ENCODE measurements at regions not wholly inside any gene's neighbourhood (a gene's known extent, or its start where the extent isn't known, plus 50 kb on each side); places are given as distances from the start of the nearest gene placed in this dataset.
"Not testable (repeated sequence)": the region's sequence is repeated elsewhere in the genome, so short reads cannot be mapped to it uniquely, and the experiment has no call there.

DNA sequence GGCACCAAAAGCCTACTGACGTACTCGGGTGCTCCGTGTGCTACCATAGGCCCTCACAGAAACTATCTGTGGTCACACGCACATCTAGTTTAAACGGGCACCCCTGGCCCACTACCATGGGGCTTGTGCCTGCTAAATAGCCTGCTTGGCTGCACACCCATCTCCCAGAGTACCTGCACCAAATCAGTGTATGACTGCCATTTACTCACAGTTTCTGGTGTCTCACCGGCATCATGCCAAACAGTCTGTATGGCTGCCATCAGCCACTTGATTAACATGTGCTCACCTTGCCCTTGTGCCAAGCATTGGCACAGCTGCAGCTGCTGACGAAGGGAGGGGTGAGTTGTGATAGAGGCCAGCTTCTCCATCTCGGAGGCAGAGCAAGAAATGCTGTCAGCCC lies 232.7 kb downstream of the IGSF11 start:
- peaks cover 10% of the 10 kb centered on the region for H3K9me3 Mint-ChIP-seq

DNA sequence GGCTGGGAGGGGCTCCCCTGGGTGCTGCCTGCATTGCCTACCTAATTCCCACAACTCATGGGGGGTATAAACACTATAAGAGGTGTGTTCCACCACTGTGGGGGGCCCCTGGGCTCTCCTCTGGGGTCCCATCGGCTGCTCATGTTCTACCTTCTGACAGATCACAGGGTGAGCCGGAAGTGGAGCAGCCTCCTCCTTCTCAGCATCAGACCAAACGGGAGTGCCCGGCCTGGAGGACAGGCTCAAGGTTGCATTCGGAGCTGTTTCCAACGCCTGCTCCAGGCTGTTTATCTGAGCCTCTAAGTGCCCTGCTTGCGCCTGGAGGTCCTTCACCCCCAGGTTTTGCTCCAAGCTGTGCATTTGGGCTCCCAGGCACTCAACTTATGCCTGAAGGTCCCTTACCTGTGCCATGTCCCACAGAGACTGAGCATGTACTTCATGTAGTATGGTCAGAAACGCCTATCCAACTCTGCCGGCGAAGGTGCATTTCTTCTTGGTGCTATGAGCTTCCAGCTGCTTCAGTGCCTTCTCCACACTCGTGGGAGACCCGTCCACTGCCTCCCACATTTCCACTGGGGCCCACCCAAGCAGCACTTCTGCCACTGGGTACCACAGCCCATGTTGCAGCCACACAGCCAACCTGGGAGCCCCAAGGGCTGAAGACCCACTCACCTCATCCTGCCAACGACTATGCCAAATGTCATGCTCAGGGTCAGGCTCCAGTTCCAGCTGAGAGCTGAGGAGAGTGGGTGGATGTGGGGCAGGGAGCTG lies 232.1 kb downstream of the IGSF11 start:
- H3K4me1 Mint-ChIP-seq (ENCODE audit: low read depth): no peaks in the 10 kb centered on the region
- TF ChIP-seq, protein P1, sequence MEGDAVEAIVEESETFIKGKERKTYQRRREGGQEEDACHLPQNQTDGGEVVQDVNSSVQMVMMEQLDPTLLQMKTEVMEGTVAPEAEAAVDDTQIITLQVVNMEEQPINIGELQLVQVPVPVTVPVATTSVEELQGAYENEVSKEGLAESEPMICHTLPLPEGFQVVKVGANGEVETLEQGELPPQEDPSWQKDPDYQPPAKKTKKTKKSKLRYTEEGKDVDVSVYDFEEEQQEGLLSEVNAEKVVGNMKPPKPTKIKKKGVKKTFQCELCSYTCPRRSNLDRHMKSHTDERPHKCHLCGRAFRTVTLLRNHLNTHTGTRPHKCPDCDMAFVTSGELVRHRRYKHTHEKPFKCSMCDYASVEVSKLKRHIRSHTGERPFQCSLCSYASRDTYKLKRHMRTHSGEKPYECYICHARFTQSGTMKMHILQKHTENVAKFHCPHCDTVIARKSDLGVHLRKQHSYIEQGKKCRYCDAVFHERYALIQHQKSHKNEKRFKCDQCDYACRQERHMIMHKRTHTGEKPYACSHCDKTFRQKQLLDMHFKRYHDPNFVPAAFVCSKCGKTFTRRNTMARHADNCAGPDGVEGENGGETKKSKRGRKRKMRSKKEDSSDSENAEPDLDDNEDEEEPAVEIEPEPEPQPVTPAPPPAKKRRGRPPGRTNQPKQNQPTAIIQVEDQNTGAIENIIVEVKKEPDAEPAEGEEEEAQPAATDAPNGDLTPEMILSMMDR (IDR thresholded peaks at IDR 0.05): no peak
- no peaks in the 10 kb centered on the region for H3K36me3 Mint-ChIP-seq (ENCODE audit: low read depth)
- no peaks in the 10 kb centered on the region for H3K27me3 Mint-ChIP-seq (ENCODE audit: insufficient read depth)
- H3K4me3 Mint-ChIP-seq: no peak overlapping the region
- peaks cover 11% of the 10 kb centered on the region for H3K9me3 Mint-ChIP-seq
- H3K27ac Mint-ChIP-seq: no peak overlapping the region
- DNase-seq: no peak

More for the DNA sequence above, 232.7 kb downstream of the IGSF11 start:
- DNase-seq: no peak
- no peak overlapping the region for H3K4me3 Mint-ChIP-seq
- no peaks in the 10 kb centered on the region for H3K36me3 Mint-ChIP-seq (ENCODE audit: low read depth)
- TF ChIP-seq, protein P1 (IDR thresholded peaks at IDR 0.05): no peak
- H3K4me1 Mint-ChIP-seq (ENCODE audit: low read depth): no peaks in the 10 kb centered on the region
- H3K27ac Mint-ChIP-seq: no peak overlapping the region
- H3K27me3 Mint-ChIP-seq (ENCODE audit: insufficient read depth): no peaks in the 10 kb centered on the region

DNA sequence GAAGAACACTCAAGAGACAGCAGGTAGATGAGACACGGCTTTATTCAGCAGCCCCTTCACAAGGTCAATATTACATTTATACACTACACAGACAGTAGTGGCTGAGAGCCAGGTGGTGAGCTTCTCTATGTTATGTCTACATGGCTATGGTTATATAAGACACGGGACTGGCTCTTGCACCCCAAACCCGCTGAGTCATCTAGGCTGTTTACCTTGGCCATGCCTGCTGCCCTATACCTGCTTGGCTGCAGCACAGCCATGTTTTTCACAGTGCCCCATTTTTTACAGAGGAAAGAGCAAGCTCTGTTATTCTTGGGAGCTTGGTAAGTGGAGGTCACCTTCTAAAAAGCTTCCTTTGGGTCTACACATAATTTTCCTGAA lies 231.6 kb downstream of the IGSF11 start:
- Mint-ChIP-seq H3K4me1 (ENCODE audit: low read depth) (no peaks in the 10 kb centered on the region), H3K27me3 (ENCODE audit: insufficient read depth) (no peaks in the 10 kb centered on the region), H3K9me3 (peaks cover 11% of the 10 kb centered on the region), H3K4me3 (no peak overlapping the region), H3K36me3 (ENCODE audit: low read depth) (no peaks in the 10 kb centered on the region), H3K27ac (no peak overlapping the region)
- TF ChIP-seq, protein P1 (IDR thresholded peaks at IDR 0.05): no peak
- no peak for DNase-seq

DNA sequence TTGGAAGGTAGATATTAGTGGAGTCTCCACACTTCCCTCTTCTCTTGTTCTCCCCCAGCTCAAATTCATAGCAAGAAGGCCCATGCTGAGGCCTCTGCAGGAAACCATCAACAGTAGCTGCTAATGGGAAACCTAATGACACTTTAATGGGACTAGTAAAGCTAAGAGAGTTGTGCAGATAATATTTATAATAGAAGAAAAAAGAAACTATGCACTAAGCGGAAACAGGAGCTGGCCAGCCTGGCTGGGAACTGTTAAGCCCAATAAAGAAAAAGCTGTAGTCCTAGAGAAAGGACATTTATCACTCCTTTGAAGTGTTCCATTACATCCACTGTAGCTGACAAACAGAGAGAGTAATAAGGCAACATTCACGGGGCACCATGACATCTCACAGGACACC lies 229.6 kb downstream of the IGSF11 start:
- H3K4me1 Mint-ChIP-seq (ENCODE audit: low read depth): no peaks in the 10 kb centered on the region
- TF ChIP-seq, protein P1 (IDR thresholded peaks at IDR 0.05): no peak
- H3K27me3 Mint-ChIP-seq (ENCODE audit: insufficient read depth): no peaks in the 10 kb centered on the region
- no peak for DNase-seq
- H3K9me3 Mint-ChIP-seq: peaks cover 4% of the 10 kb centered on the region; the same call in 1 of the 2 replicates
- H3K27ac Mint-ChIP-seq: no peak overlapping the region
- no peaks in the 10 kb centered on the region for H3K36me3 Mint-ChIP-seq (ENCODE audit: low read depth)
- H3K4me3 Mint-ChIP-seq: no peak overlapping the region

DNA sequence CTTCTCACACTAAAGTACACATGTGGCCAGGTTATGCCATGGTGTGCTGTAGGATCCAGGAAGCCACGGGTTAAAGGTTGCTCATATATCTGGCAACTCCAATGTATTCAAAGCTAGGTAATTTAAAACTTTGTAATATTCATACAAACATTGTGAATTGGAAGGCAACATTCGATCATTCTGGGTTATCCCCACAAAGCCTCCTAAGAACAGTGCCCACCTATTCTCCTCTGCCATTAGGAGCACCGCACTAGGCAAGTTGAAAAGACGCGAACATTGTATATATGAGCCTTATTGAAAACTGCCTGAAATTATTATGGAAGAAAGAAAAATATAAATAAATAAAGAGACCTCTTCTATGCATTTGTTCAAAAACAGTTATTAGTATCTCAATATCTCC lies 228.2 kb downstream of the IGSF11 start:
- Mint-ChIP-seq H3K9me3 (peaks cover 4% of the 10 kb centered on the region; the same call in 1 of the 2 replicates), H3K27me3 (ENCODE audit: insufficient read depth) (peaks cover 2% of the 10 kb centered on the region), H3K4me3 (no peak overlapping the region), H3K27ac (no peak overlapping the region), H3K36me3 (ENCODE audit: low read depth) (no peaks in the 10 kb centered on the region), H3K4me1 (ENCODE audit: low read depth) (no peaks in the 10 kb centered on the region)
- no peak for DNase-seq
- TF ChIP-seq, protein P1 (IDR thresholded peaks at IDR 0.05): no peak

DNA sequence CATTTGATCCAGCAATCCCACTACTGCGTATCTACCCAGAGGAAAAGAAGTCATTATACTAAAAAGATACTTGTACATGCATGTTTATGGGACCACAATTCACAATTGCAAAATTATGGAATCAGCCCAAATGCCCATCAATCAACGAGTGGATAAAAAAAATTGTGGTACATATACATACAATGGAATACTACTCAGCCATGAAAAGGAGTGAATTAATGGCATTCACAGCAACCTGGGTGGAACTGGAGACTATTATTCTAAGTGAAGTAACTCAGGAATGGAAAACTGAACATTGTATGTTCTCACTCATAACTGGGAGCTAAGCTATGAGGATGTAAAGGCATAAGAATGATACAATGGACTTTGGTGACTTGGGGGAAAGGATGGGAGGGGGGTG lies 227.3 kb downstream of the IGSF11 start:
- H3K4me3 Mint-ChIP-seq; H3K4me1 Mint-ChIP-seq (ENCODE audit: low read depth); H3K36me3 Mint-ChIP-seq (ENCODE audit: low read depth); DNase-seq; H3K27me3 Mint-ChIP-seq (ENCODE audit: insufficient read depth); H3K9me3 Mint-ChIP-seq; H3K27ac Mint-ChIP-seq: not testable (repeated sequence)
